GM18867 (cell line): ENCODE measurements at regions not wholly inside any gene's neighbourhood (a gene's known extent, or its start where the extent isn't known, plus 50 kb on each side); places are given as distances from the start of the nearest gene placed in this dataset.
"Not testable (repeated sequence)": the region's sequence is repeated elsewhere in the genome, so short reads cannot be mapped to it uniquely, and the experiment has no call there.

ENCODE experiments used
- ATAC-seq: cut with Tn5 transposase; IDR thresholded peaks from one replicate; pipeline ENCODE4 v1.9.1; 2021; ENCODE audit warnings: mild to moderate bottlenecking, moderate library complexity; ENCODE audit not compliant: unreplicated experiment

DNA sequence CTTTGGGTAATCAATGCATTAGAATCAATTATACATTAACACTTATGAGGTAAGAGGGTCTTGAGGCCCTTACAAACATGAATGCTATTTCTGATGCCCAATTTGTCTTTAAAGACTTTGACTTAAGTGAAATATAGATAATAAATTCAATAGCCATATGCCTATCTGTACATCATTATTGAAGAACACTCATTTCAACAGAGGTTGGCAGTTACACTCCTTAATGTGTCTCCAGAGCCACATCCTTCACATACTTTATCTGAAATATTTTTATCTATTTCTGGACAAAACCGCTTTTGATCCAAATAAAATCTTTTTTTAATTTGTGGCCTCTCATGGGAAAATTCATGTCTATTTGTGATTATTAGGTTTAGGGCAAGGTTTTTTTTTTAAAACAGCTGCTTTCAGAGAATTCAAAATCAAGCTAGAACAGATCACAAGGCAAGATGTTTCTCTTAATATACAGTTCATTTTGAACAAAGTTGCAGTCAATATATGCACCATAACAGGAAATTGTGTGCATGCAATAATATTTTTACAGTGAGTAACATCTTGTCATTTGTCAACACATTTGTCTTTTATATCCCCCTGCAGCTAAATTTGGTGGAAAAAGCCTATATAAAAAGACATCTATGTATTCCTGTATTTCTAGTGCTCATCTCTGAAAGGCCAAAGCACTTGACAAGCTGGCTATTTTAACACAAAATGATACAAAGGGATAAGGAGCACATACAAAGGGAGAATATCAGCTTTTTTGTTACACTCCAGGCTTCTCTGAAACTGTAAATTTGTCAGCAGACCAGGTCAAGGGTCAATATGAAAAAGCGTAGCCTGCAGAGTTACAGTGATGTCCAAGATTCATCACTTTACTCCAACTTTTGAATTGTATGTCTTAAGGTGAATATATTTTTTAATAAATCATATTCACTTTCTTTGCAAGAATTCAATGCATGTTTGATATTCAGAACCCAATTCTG, 146.2 kb upstream of the DPH6 start:
- no peak for ATAC-seq

DNA sequence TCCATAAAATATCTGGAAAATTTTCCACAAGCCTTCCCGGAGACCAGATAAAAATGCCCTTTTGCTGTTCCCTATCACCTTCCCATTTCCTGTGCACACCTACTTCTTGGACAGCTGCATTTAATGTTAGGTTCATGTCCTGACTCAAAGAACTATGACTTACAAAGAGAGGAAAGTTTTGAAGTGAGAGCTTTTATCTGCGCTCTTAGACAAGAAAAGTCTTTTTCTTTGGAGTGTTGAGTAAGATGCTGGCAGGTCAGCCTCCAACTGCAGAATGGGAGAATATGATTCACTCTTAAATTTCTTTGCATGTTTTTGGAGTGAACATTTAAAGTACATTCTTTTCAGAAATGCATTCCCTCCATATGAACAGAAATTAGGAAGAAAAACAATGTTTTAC, 147.3 kb upstream of the DPH6 start:
- ATAC-seq = no peak

DNA sequence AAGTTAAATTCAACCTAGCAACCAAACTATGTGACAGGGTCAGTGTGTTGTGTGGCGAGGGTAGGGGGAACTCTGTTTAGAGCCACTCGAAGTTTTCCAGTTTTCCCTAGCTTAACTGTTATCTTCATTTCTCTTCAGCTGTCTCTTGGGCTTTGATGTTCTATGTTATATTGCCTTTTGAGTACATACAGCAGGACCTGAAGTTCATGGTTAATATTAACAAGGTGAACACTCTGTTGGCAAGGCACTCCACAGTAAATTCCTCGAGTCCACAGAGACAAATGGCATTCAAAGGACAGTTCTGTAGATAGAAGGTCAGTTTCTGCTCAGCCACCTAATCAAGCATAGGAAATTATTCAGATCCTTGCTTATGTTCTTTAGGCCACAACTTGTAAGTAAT, 147.9 kb upstream of the DPH6 start:
- ATAC-seq = no peak

DNA sequence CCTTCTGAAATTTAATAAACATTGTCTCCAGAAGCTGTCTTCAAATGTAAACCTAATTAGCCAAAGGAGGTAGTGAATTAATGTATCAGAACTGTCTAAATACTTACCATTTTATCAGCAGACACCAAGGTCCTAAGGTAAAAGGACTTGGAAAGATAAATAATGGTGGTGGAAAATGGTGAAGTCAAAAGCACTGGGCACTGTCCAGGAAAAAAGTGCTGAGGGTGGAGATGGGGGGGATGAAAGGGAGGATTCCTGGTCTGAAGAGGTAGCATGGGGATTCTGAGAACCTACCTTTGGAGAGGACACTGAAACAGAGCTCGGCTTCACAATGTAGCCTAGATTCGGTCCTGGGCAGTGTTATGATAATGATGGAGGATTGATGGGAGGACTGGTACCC, 149.0 kb upstream of the DPH6 start:
- ATAC-seq = no peak

DNA sequence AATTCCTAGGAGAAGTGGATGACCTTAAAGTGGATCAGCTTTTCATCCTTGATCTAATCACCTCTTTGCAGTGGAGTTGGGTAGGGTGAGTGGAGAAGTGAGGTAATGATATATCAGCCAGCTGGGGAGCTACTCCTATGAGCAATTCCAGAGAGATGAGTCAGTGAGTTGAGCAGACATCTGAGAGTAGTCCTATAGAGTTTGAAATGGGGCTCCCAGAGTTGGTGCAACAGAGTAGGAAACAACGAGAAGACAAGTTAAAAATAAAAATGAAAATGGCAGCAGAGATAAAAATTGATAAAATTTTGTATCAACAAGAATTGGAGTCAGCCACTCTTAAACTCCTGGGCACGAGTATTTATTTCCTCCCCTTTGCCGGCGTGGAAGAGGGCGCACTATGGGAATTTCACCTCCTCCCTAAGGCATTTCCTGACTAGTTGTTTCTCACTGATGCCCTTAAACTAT, 150.8 kb upstream of the DPH6 start:
- ATAC-seq = no peak

DNA sequence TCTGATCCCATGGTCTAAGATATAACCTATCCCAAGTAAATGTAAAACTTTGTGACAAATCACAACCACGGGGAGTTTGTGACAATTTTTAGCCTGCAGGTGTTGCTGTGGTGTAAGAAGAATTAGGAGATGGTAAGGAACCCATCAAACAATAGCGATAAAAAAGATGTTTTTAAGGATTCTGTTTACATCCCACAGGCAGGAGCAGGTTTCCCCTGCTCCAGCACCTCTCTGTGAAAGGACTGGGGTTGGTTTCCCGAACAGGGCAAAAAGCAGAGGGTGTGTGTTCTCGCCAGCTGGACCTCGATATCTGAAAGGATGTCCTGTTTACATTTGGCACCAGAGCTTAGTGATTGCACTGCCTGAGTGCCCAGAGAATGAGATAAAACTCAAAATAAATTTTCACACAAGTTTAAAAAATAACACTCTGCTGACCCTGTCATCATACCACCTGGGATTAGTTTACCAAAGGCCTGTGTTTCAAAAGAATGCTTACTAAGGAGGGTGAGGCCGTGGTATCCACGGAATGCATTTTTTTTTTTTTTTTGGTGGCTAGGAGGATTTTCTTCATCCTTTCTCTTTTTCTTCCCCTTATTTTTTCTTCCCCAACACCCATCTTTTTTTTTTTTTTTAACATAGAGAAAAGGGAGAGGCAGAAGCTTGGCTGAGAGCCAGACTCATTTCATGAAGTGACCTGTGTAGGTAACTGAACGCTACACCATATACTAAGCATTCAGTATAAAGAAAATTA, 151.8 kb upstream of the DPH6 start:
- ATAC-seq = no peak

DNA sequence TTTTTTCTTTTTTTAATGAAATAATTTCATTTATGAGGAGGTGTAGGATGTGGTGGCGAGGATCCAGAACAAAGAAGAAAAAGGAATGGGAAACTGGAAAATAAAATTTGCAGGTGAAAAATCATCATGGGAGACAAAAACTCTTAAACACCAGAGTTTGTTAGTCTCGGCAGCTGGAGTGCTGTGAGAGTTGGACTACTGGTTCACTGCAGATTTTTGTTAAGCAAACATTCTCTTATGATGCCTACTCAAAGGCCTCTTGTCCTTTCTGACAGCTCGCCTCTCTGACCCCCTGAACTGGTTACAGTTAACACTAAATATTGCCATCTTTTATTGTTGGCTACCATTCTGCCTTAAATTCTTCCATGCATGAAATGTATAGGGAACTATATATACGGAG, 152.4 kb upstream of the DPH6 start:
- ATAC-seq = no peak

DNA sequence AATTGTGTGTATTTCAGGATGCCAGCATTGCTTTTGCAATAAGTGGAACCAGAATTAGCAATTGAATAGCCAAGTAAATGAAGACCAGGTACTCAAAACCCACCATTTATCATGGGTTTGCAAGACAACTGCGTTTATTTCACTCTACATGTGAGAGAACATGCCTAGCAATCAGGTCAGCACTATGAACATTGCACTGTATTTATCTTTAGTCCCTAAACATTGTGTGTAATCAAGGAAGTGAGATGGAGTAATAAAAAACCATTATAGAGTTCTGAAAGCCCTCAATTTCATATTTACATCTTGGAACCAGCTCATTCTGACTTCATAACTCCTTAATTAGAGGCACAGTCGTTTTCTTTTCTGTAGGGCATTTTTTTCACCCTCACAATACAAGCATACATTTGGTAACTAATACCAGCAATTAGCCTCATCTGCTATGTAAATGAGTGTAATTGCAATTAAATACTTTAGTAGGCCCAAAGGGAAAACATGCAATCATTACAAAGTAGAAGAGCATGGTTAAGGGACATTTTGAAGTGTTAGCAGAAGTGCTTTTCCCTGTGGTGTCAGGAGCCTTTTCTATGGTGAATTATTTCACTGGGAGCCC, 153.1 kb upstream of the DPH6 start:
- no peak for ATAC-seq

DNA sequence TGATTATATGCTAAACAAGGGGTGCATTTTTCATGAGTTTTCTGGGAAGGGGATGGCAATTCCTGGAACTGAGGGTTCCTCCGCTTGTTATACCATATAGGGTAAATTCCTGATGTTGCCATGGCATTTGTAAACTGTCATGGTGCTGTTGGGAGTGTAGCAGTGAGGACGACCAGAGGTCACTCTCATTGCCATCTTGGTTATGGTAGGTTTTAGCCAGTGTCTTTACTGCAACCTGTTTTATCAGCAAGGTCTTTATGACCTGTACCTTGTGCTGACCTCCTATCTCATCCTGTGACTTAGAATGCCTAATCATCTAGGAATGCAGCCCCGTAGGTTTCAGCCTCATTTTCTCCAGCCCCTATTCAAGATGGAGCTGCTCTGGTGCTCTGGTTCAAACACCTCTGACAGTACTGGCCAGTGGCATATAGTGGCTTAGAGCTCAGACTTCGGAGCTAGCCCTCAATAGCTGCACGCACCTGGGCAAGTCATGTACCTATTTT, 154.2 kb upstream of the DPH6 start:
- not testable (repeated sequence) for ATAC-seq

DNA sequence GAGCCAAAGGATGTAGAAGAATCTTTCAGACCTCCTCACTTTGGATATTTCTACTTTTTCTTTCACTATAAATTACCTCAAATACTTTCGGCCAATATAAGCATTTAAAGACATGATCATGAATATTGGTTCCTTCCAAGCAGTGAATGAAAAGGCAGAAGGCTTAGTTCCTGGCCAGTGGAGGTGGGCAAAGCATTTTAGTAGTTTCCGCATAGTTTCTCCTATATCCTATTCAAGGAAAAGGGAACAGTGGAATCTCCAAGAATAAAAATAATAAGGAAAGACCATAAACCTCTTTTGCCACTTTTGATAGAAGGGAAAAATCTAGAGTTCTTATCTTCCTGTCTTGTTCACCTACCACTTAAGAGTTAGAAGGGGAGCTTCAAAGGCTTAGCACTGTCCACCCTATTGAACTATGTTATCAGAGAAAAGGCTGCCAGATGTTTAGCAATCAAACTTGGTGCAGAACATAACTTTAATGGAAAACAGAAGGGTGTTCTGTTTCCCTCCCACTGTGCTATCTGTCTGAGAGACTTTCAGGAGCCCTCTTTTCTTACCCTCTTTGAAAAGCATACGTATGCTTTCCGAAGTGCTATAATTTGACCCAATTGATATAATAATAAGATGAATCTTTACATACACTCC, 155.6 kb upstream of the DPH6 start:
- no peak for ATAC-seq

DNA sequence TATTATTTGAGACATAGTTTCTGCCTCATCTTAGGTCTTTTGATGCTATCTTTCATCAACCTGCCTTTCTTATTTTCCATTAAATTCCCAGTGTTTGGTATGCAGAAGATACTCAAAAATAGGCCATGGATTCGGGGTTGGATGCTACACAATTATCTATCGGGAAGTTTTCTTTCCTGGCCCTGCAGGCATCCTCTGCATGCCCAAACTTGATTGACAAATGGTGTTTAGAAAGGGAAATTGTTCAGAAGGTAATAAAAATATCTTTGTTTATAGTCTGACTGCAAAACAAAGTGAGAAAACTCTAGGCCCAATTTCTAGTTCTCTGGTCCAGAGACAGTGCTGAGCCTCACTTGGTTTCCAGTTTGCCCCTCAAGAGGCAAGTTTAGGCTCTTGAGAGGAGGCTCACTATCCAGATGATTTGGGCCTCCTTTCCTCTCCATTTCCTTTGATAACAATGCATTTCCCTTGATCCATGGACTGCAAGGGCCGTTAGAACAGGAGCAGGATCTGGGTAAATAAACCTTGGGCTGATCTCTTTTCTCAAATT, 157.1 kb upstream of the DPH6 start:
- ATAC-seq = no peak

DNA sequence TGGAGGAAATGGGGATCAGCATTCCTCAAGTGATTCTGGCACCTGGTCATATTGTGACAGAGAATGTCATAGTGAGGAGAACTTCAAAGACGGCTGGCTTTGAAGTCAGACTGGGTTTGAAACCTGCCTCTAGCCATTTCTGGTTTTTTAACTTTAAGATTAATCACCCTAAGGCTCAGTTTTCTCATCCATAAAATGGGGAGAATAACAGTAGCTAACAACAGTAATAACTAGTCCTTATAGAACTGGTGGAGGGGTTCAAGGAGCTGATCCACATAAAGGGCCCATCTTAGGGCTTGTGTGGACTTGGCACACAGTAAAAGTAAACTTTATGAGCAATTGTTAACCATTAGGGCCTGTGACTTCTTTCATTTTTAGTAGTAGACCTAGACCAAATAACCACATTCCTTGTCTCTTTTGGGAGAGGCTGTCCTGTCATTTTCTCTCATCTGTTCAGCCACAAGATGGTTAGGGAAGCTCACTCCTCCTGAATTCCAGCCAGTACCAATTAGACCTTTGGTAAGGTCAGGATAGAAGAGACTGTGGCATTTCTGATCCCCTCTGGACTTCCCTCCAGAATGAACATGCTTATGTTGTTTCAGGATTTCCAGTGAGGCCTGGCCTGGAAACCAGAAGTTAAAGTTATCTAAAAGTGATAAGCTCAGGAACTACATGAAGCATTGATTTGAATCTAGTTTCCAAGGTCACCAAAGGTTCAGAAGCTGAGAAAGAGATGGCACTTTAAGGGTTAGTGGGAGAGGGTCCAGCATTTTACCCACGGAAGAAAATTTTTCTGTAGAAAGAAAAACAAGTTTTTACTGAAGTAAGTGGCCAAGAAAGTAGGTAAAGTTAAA, 159.3 kb upstream of the DPH6 start:
- no peak for ATAC-seq

DNA sequence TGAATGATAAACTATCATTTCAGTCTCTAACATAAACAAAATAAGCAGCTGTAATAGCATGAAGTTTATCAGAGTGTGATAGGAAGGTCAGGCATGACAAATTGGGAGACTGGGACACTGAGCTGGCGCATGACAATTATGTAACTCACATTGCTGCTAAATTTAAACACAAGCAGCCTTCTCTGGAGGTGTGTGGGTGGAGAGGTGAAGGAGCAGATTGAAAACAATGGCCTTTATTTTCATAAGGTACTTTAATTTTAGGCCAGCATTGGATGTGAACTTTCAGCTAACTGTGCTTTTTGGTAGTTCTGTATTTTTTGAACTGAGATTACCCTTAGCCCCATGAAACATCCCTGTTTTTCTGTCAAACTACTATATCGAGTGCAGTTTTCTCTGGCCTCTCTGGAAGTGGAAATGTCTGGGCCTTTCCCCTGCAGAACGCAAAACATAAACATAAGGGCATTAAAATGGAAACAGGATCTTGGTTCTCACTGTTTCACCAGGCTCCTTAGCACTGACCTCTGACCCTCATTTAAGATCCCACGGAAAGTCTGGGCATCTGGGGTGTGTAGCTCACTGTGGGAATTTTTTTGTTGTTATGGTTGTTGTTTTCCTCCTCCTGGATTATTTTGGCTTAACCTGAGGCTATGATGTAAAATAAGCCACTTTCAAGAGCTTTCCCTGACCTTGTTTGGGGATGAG, 160.1 kb upstream of the DPH6 start:
- ATAC-seq = no peak

DNA sequence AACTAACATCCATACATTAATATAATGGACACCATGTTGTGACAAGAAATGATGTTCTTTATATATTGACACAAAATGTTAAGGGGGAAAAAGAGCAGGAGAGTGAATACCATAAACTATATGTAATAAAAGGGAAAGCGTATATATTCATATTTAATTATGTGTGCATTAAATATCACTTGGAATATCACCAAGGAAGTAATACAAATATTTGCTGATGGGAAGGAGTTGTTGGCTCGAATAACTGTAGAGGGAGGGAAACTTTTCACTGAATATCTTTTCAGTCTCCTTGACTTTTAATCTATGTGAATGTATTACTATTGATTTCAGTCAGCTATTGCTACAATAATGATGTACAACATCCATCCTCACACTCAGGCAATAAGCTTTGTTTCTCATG, 167.0 kb upstream of the DPH6 start:
- ATAC-seq = no peak

DNA sequence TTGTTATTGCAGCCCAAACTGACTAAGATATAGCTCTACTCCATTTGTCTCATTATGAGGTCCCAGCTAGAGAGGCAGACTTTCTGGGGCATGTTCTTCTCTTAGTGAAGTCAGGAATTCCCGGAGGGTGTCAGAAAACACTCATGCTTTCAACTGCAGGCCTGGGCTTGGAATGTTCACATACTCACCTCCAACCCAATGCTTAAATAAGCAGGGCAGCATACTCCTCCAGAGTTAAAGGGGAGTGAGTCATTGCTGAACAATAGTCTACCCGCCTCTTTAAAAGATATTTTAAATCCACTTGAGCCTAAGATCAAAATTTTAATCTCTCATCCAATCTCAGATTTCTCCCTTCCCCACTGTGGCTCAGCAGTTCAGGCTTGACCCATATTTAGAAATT, 167.8 kb upstream of the DPH6 start:
- ATAC-seq = no peak

DNA sequence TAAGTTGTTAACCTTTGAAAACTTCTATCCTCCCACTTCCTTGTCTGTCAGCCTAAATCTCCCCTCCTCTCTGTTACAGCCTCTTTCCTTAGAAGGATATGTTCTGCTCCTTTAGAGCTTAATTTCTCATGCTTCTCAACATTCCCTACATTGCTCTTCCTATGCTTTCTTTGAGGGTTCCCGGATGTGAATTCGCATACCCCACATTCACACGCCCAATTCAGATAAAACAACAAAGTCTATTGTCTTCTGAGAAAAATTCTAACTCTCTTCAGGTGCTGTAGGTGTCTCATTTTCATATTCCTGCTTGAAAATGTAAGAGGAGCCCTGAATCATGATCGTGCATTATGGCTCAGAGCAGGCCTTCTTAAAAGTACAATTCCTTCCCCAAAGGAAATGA, 171.8 kb upstream of the DPH6 start:
- no peak for ATAC-seq

DNA sequence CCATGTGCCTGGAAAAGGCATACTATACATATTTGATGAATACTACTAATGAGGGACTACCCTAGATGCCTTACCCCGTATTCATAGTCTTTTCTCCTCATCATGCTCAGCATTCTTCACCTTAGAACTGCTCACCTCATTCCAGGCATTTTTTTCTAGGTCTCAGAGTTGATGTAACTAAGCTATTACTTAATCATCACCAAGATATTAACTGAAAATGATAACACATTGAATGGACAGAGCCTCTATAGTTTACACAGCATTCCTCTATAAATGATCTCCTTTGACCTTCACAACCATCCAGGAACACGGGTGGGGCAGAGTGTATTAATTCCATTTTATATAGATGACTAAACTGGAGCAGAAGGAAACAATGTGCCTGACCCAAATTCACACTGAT, 174.1 kb upstream of the DPH6 start:
- no peak for ATAC-seq

DNA sequence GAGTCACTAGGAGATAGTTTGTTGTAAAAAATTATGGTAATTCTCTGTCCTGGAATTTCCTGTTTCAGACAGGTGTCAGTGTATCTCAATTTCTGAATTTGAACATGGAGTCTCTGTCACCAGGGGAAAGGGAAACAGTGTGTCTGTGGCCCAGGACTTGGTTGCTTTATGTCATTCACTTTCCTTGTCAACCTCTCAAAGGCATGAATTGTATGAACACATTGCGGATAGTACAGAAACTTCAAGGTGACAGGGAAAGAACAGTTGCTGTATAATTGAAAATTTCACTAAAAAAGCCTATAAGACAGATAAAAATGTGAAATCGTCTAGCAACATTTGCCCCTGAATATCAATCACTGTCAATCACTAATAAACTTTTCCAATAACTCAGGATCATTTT, 175.0 kb upstream of the DPH6 start:
- no peak for ATAC-seq

DNA sequence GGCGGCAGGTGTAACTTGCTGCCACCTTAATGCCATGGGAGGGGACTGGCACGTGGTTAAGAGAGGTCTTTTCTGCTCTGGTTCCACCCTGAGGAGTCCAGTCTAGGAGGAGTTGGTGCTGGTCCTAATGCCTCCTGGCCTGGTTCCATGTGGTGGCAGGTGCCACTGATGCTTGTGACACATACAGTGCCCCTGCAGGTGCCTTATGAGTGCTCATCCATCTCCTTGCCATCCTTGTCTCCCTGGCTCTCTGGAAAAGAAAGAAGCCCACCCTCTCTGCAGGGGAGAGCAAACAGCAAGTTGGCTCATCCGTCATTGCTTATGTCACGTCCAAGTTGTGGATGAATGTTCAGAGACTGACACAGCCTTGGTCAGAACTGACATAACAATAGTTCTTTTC, 175.8 kb upstream of the DPH6 start:
- ATAC-seq = no peak
